IMR-90 (cell line): ENCODE measurements at regions not wholly inside any gene's neighbourhood (a gene's known extent, or its start where the extent isn't known, plus 50 kb on each side); places are given as distances from the start of the nearest gene placed in this dataset.

Source experiments
- ATAC-seq: fragments of 200-7000 bp; cut with Tn5 transposase; 2 replicates; pipeline ENCODE4 v1.9.1; 2020; ENCODE audit warnings: low read depth, mild to moderate bottlenecking, moderate library complexity
- BruUV-seq: library from RNA; stranded (reverse); fragments of 400-500 nt; replicated peaks from 2 replicates; lab custom pipeline; 2021; lab: Mats Ljungman, UMichigan
- CTCF ChIA-PET: fragments of 300-600 bp; formaldehyde crosslinking; extraction: SDS; loops from one replicate; lab custom pipeline; 2021; ENCODE audit warnings: antibody characterized with exemption; lab: Yijun Ruan, JAX
- POLR2A ChIA-PET: fragments of 300-600 bp; sonication (Branson Sonifier 250); formaldehyde crosslinking; loops from one replicate; lab custom pipeline; 2022; ENCODE audit warnings: antibody characterized with exemption; ENCODE audit not compliant: unreplicated experiment; lab: Charles Lee
- DNase-seq: peaks from one replicate; pipeline ENCODE4 v3.0.0; 2013
- H2AFZ ChIP-seq: replicated peaks from 2 replicates; pipeline ENCODE3; 2013; ENCODE audit warnings: low read length, mild to moderate bottlenecking; ENCODE audit not compliant: poor library complexity
- H2AK5ac ChIP-seq: 2 replicates; pipeline ENCODE4 v1.6.1; 2013; ENCODE audit warnings: low read depth, low read length, inconsistent platforms
- H2AK9ac ChIP-seq: replicated peaks from 2 replicates; pipeline ENCODE3; 2013; ENCODE audit warnings: mild to moderate bottlenecking, low read depth, low read length, moderate library complexity; ENCODE audit not compliant: poor library complexity
- H2BK120ac ChIP-seq: 2 replicates; pipeline ENCODE4 v1.6.1; 2013; ENCODE audit warnings: low read depth, low read length, inconsistent platforms
- H2BK15ac ChIP-seq: 3 replicates; pipeline ENCODE4 v1.6.1; 2013; ENCODE audit warnings: low read depth, low read length, inconsistent platforms
- H2BK20ac ChIP-seq: 2 replicates; pipeline ENCODE4 v1.6.1; 2013; ENCODE audit warnings: low read depth, mild to moderate bottlenecking, inconsistent platforms, low read length, moderate library complexity
- H2BK5ac ChIP-seq: 2 replicates; pipeline ENCODE4 v1.6.1; 2013; ENCODE audit warnings: mild to moderate bottlenecking, low read depth, low read length, inconsistent platforms; ENCODE audit not compliant: poor library complexity, severe bottlenecking
- H3K14ac ChIP-seq: replicated peaks from 2 replicates; pipeline ENCODE4 v1.6.1; 2013; ENCODE audit warnings: low read depth, low read length, inconsistent platforms
- H3K18ac ChIP-seq: 2 replicates; pipeline ENCODE4 v1.6.1; 2013; ENCODE audit warnings: low read depth, low read length, control low read depth
- H3K23ac ChIP-seq: 2 replicates; pipeline ENCODE4 v1.6.1; 2013; ENCODE audit warnings: low read depth, low read length, inconsistent platforms
- H3K27ac ChIP-seq: 2 replicates; pipeline ENCODE4 v1.5.1; 2013; ENCODE audit warnings: mild to moderate bottlenecking, control low read depth, low read length; ENCODE audit not compliant: insufficient read depth
- H3K27me3 ChIP-seq: 2 replicates; pipeline ENCODE4 v1.6.1; 2013; ENCODE audit warnings: low read length; ENCODE audit not compliant: control insufficient read depth, insufficient read depth
- H3K36me3 ChIP-seq: 2 replicates; pipeline ENCODE4 v1.6.1; 2013; ENCODE audit warnings: low read length, mixed read lengths; ENCODE audit not compliant: control insufficient read depth, insufficient read depth
- H3K4ac ChIP-seq: 2 replicates; pipeline ENCODE4 v1.6.1; 2013; ENCODE audit warnings: low read depth, low read length, inconsistent platforms
- H3K4me1 ChIP-seq: 2 replicates; pipeline ENCODE4 v1.6.1; 2013; ENCODE audit warnings: low read length, mixed read lengths; ENCODE audit not compliant: control insufficient read depth, insufficient read depth
- H3K4me2 ChIP-seq: 2 replicates; pipeline ENCODE4 v1.6.1; 2013; ENCODE audit warnings: low read depth, mild to moderate bottlenecking, control low read depth, low read length, moderate library complexity
- H3K4me3 ChIP-seq: 2 replicates; pipeline ENCODE4 v1.5.1; 2013; ENCODE audit warnings: low read depth, mild to moderate bottlenecking, control low read depth, low read length, moderate library complexity; ENCODE audit not compliant: insufficient read depth
- H3K56ac ChIP-seq: 2 replicates; pipeline ENCODE4 v1.6.1; 2013; ENCODE audit warnings: low read length, inconsistent platforms; ENCODE audit not compliant: insufficient read depth; ENCODE audit errors: extremely low read depth
- H3K79me1 ChIP-seq, 2 experiments: 2 replicates each; pipeline ENCODE4 v1.6.1; 2013; ENCODE audit warnings: low read length in 2 of 2, inconsistent platforms in 1 of 2, low read depth in 1 of 2
- H3K9ac ChIP-seq: 2 replicates; pipeline ENCODE4 v1.6.1; 2013; ENCODE audit warnings: low read depth, low read length, control low read depth
- H3K9me1 ChIP-seq: 2 replicates; pipeline ENCODE4 v1.6.1; 2013; ENCODE audit warnings: low read length, inconsistent platforms; ENCODE audit not compliant: insufficient read depth
- H3K9me3 ChIP-seq: 2 replicates; pipeline ENCODE4 v1.6.1; 2013; ENCODE audit warnings: low read length; ENCODE audit not compliant: control insufficient read depth, insufficient read depth
- H4K20me1 ChIP-seq: 2 replicates; pipeline ENCODE4 v1.6.1; 2013; ENCODE audit warnings: low read length, inconsistent platforms; ENCODE audit not compliant: insufficient read depth
- H4K5ac ChIP-seq: 2 replicates; pipeline ENCODE4 v1.6.1; 2013; ENCODE audit warnings: mild to moderate bottlenecking, low read depth, low read length, control low read depth
- H4K8ac ChIP-seq, 2 experiments: 2 replicates each; pipeline ENCODE4 v1.6.1; 2013; ENCODE audit warnings: low read depth in 2 of 2, low read length in 2 of 2, control low read depth in 1 of 2, inconsistent platforms in 1 of 2
- H4K91ac ChIP-seq: 2 replicates; pipeline ENCODE4 v1.6.1; 2013; ENCODE audit warnings: low read depth, low read length, inconsistent platforms; ENCODE audit not compliant: insufficient read depth
- CEBPB ChIP-seq: IDR thresholded peaks from 2 replicates; pipeline ENCODE4 v1.6.1; 2012; ENCODE audit warnings: low read depth, low read length, improper control_type of control experiment
- MAZ ChIP-seq: IDR thresholded peaks from 2 replicates; pipeline ENCODE4 v1.6.1; 2012; ENCODE audit warnings: low read depth, mild to moderate bottlenecking, low read length, improper control_type of control experiment, moderate library complexity, borderline replicate concordance
- WGBS, 2 experiments: methylation state at CpG; one replicate each; pipeline versions ENCODE4 v1.1.5 to v1.1.7; 2013; ENCODE audit warnings: missing lambda C conversion rate in 2 of 2; ENCODE audit not compliant: insufficient read length in 1 of 2; ENCODE audit errors: extremely low coverage in 2 of 2; 5-methylcytosine and 5-hydroxymethylcytosine counted together
- dilution Hi-C: fragments of 300-500 bp; cut with HindIII; formaldehyde crosslinking; loops from one replicate; pipeline ENCODE4 v1.14.3; 2018; ENCODE audit warnings: low sequenced_read_pairs; ENCODE audit not compliant: unreplicated experiment
- in situ Hi-C: fragments of 300-500 bp; cut with MboI; formaldehyde crosslinking; loops from 3 replicates; pipeline ENCODE4 v1.14.3; 2019; ENCODE audit warnings: low sequenced_read_pairs, inconsistent platforms, mixed read lengths
- intact Hi-C: fragments of 100-400 bp; cut with micrococcal nuclease; formaldehyde crosslinking; loops from 2 replicates; pipeline ENCODE4 v1.10.0; 2022

GRCh38 chr6:77036400-77036799 is 426.9 kb downstream of the HTR1B start:
- Histone ChIP-seq H3K4me3 (no peak overlapping the region), H2BK20ac (peak overlapping the region; percentile 9; the same call in 1 of the 2 replicates), H4K91ac (no peak overlapping the region), H3K4me1 (peaks cover 6% of the 10 kb centered on the region), H3K27ac (no peak overlapping the region), H2BK15ac (no peak overlapping the region), H2BK120ac (0 out of 2 replicates have a peak overlapping the region, but pooled peaks have one; percentile 51), H3K23ac (no peak overlapping the region), H3K56ac (no peak overlapping the region), H2AFZ (no peak overlapping the region), H3K4ac (peak overlapping the region; percentile 38; the same call in 1 of the 2 replicates), H3K36me3 (no peaks in the 10 kb centered on the region), H2AK9ac (no peak overlapping the region), H2AK5ac (no peak overlapping the region; the same call in 1 of the 2 replicates), H3K9ac (no peak overlapping the region), H4K5ac (no peak overlapping the region), H2BK5ac (no peak overlapping the region), H4K8ac (no peak overlapping the region), H3K4me2 (peak overlapping the region; percentile 23; the same call in 1 of the 2 replicates), H3K14ac (no peak overlapping the region), H4K20me1 (no peaks in the 10 kb centered on the region), H3K18ac (no peak overlapping the region; the same call in 1 of the 2 replicates), H3K9me1 (0 out of 2 replicates have a peak, but pooled peaks cover 2% of the 10 kb centered on the region), H3K9me3 (peaks cover 3% of the 10 kb centered on the region), H3K27me3 (no peaks in the 10 kb centered on the region), H3K79me1 (no peaks in the 10 kb centered on the region)
- intact Hi-C loops = no loop called here
- WGBS, 2 experiments = no CpG with 5 or more reads among the region's 4 CpGs
- in situ Hi-C loops = no loop called here
- ATAC-seq (no peak), DNase-seq (peak; percentile 16)
- dilution Hi-C loops = no loop called here
- BruUV-seq = no TSS peak
- POLR2A ChIA-PET = no interaction called here
- CTCF ChIA-PET = no interaction called here
- TF ChIP-seq CEBPB (peak; percentile 71), MAZ (no peak)
